Caco-2 (cell line): ENCODE measurements at regions not wholly inside any gene's neighbourhood (a gene's known extent, or its start where the extent isn't known, plus 50 kb on each side); places are given as distances from the start of the nearest gene placed in this dataset.
"Not testable (repeated sequence)": the region's sequence is repeated elsewhere in the genome, so short reads cannot be mapped to it uniquely, and the experiment has no call there.

Experiments used
- BruUV-seq: library from RNA; stranded (reverse); fragments of 400-500 nt; replicated peaks from 2 replicates; lab custom pipeline; 2021; lab: Mats Ljungman, UMichigan
- CTCF ChIA-PET: fragments of 300-600 bp; sonication (Branson Sonifier 250); formaldehyde crosslinking; loops from one replicate; lab custom pipeline; 2022; ENCODE audit warnings: antibody characterized with exemption; lab: Charles Lee
- POLR2A ChIA-PET: fragments of 300-600 bp; sonication (Branson Sonifier 250); formaldehyde crosslinking; loops from one replicate; lab custom pipeline; 2022; ENCODE audit warnings: antibody characterized with exemption; lab: Charles Lee
- DNase-seq, 2 experiments: peaks; one replicate each; pipeline versions ENCODE4 v3.0.0 to v3.0.0-alpha.2; 2020 to 2022
- H3K27me3 ChIP-seq: replicated peaks from 2 replicates; pipeline ENCODE4 v1.6.0; 2011; ENCODE audit warnings: low read length; ENCODE audit not compliant: control insufficient read depth, insufficient read depth
- H3K36me3 ChIP-seq: 2 replicates; pipeline ENCODE4 v1.5.1; 2011; ENCODE audit warnings: low read length; ENCODE audit not compliant: control insufficient read depth, insufficient read depth
- H3K4me1 ChIP-seq: fragments of 250-450 bp; sonication (Bioruptor Pico); 2 replicates; pipeline ENCODE4 v1.5.1; 2020; ENCODE audit warnings: mild to moderate bottlenecking
- H3K4me3 ChIP-seq: 2 replicates; pipeline ENCODE4 v1.5.1; 2011; ENCODE audit warnings: low read depth, mild to moderate bottlenecking, control low read depth, low read length
- H3K9me3 ChIP-seq: fragments of 250-450 bp; sonication (Bioruptor Pico); 2 replicates; pipeline ENCODE4 v1.5.1; 2020; ENCODE audit warnings: mild to moderate bottlenecking, moderate library complexity
- H3K27ac Mint-ChIP-seq: one replicate; pipeline ENCODE4 v1.8.0; 2022; ENCODE audit warnings: mixed read lengths; ENCODE audit not compliant: unreplicated experiment
- H3K27me3 Mint-ChIP-seq: one replicate; pipeline ENCODE4 v1.8.0; 2022; ENCODE audit warnings: mixed read lengths; ENCODE audit not compliant: insufficient read depth, unreplicated experiment
- H3K36me3 Mint-ChIP-seq: one replicate; pipeline ENCODE4 v1.8.0; 2022; ENCODE audit warnings: mild to moderate bottlenecking, mixed read lengths; ENCODE audit not compliant: insufficient read depth, unreplicated experiment
- H3K4me1 Mint-ChIP-seq: one replicate; pipeline ENCODE4 v1.8.0; 2022; ENCODE audit warnings: low read depth, mixed read lengths; ENCODE audit not compliant: unreplicated experiment
- H3K4me3 Mint-ChIP-seq: one replicate; pipeline ENCODE4 v1.8.0; 2022; ENCODE audit warnings: mild to moderate bottlenecking, moderate library complexity, mixed read lengths; ENCODE audit not compliant: unreplicated experiment
- H3K9me3 Mint-ChIP-seq: one replicate; pipeline ENCODE4 v1.8.0; 2022; ENCODE audit warnings: mixed read lengths; ENCODE audit not compliant: unreplicated experiment
- intact Hi-C: fragments of 100-400 bp; cut with micrococcal nuclease; formaldehyde crosslinking; loops from one replicate; pipeline ENCODE4 v1.10.0; 2022; ENCODE audit not compliant: unreplicated experiment

DNA sequence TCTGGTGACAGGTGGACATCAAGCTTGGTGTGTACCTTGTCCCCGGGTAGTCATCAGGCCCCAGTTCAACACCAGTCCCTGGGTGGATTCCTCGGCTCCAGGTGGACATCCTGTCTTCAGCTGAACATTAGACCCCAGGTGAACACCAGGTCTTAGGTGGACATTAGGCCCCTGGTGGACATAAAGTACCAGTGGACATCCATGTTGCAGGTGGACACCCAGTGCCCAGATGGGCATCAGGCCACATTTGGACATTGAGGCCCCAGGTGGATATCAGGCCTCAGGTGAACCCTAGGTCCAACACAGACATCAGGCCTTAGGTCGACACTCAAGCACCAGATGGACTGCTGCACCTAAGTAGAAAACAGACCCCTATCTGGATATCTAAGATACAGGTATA is 195.6 kb downstream of the POTEG start:
- H3K27me3 ChIP-seq, CTCF ChIA-PET, H3K9me3 ChIP-seq, H3K4me3 Mint-ChIP-seq, H3K36me3 ChIP-seq, H3K4me1 Mint-ChIP-seq, H3K27ac Mint-ChIP-seq, POLR2A ChIA-PET, H3K36me3 Mint-ChIP-seq, H3K4me1 ChIP-seq, H3K9me3 Mint-ChIP-seq, BruUV-seq, H3K4me3 ChIP-seq, intact Hi-C loops, H3K27me3 Mint-ChIP-seq, DNase-seq: not testable (repeated sequence)

DNA sequence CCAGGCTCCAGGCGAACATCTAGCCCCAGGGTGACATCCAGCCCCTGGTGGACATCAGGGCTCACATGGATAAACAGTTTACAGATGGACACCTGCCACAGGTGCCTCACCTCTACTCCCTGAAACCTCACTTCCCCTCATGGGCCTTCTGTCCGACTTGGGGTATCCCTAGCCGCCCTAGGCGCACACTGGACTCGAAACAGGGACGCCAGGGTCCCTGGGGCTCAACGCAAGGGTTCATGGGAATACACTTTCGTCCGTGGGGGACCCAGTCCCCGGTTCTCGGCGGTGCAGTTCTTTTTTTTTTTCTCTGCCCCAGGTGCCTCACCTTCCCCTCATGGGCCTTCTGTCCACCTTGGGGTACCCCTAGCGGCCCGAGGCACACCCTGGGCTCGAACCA is 194.2 kb downstream of the POTEG start:
- POLR2A ChIA-PET, H3K4me3 Mint-ChIP-seq, H3K4me1 ChIP-seq, H3K9me3 Mint-ChIP-seq, intact Hi-C loops, H3K27me3 Mint-ChIP-seq, BruUV-seq, H3K4me3 ChIP-seq, H3K9me3 ChIP-seq, H3K27ac Mint-ChIP-seq, CTCF ChIA-PET, H3K36me3 Mint-ChIP-seq, H3K27me3 ChIP-seq, DNase-seq, H3K4me1 Mint-ChIP-seq, H3K36me3 ChIP-seq: not testable (repeated sequence)

- CTCF ChIA-PET, result not testable (repeated sequence)
Observed at GRCh38 chr14:19240387-19240786, 193.8 kb downstream of the POTEG start.

DNA sequence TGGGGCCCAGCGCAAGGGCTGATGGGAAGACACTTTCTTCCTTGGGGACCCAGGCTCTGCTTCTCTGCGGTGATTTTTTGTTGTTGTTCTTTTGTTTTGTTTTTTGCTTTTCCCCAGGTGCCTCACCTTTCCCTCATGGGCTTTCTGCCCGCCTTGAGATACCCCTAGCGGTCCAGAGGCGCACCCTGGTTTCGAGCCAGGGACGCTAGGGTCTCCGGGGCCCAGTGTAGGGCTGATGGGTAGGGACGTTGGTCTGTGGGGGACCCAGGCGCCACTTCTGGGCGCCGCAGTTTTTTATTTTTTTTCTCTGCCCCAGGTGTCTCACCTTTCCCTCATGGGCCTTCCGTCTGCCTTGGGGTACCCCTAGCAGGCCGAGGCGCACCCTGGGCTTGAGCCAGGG is 192.7 kb downstream of the POTEG start:
- H3K36me3 ChIP-seq, H3K9me3 Mint-ChIP-seq, H3K36me3 Mint-ChIP-seq, DNase-seq, CTCF ChIA-PET, H3K4me1 Mint-ChIP-seq, H3K27ac Mint-ChIP-seq, H3K9me3 ChIP-seq, POLR2A ChIA-PET, H3K4me3 ChIP-seq, intact Hi-C loops, H3K4me3 Mint-ChIP-seq, BruUV-seq, H3K27me3 ChIP-seq, H3K27me3 Mint-ChIP-seq, H3K4me1 ChIP-seq: not testable (repeated sequence)

More at GRCh38 chr14:19240387-19240786, 193.8 kb downstream of the POTEG start:
- H3K36me3 ChIP-seq, H3K4me3 Mint-ChIP-seq, H3K27me3 Mint-ChIP-seq, H3K4me1 Mint-ChIP-seq, BruUV-seq, H3K9me3 Mint-ChIP-seq, H3K36me3 Mint-ChIP-seq, DNase-seq, H3K9me3 ChIP-seq, POLR2A ChIA-PET, H3K27ac Mint-ChIP-seq, H3K4me1 ChIP-seq, intact Hi-C loops, H3K4me3 ChIP-seq, H3K27me3 ChIP-seq: not testable (repeated sequence)

GRCh38 chr14:19242529-19242928 is 191.6 kb downstream of the POTEG start:
- CTCF ChIA-PET, BruUV-seq, H3K4me1 Mint-ChIP-seq, H3K4me1 ChIP-seq, H3K27me3 Mint-ChIP-seq, intact Hi-C loops, H3K36me3 Mint-ChIP-seq, H3K9me3 Mint-ChIP-seq, H3K27ac Mint-ChIP-seq, DNase-seq, POLR2A ChIA-PET, H3K27me3 ChIP-seq, H3K4me3 Mint-ChIP-seq, H3K9me3 ChIP-seq, H3K4me3 ChIP-seq, H3K36me3 ChIP-seq: not testable (repeated sequence)

GRCh38 chr14:19266908-19267307 is 167.2 kb downstream of the POTEG start:
- H3K9me3 ChIP-seq, BruUV-seq, H3K4me1 Mint-ChIP-seq, CTCF ChIA-PET, DNase-seq, intact Hi-C loops, H3K27me3 Mint-ChIP-seq, H3K4me1 ChIP-seq, POLR2A ChIA-PET, H3K4me3 Mint-ChIP-seq, H3K27ac Mint-ChIP-seq, H3K9me3 Mint-ChIP-seq, H3K27me3 ChIP-seq, H3K36me3 ChIP-seq, H3K4me3 ChIP-seq, H3K36me3 Mint-ChIP-seq: not testable (repeated sequence)

- H3K27me3 ChIP-seq, CTCF ChIA-PET, intact Hi-C loops, BruUV-seq, H3K4me3 ChIP-seq, POLR2A ChIA-PET, H3K4me1 ChIP-seq, H3K27ac Mint-ChIP-seq, H3K4me1 Mint-ChIP-seq, H3K4me3 Mint-ChIP-seq, H3K36me3 ChIP-seq, H3K9me3 Mint-ChIP-seq, H3K36me3 Mint-ChIP-seq, H3K9me3 ChIP-seq, H3K27me3 Mint-ChIP-seq: not testable (repeated sequence)
- DNase-seq, result peak in 1 of 2 experiments; percentile 29
Observed at GRCh38 chr14:19267636-19268035, 166.5 kb downstream of the POTEG start.
